ENCODE measurements at regions not wholly inside any gene's neighbourhood (a gene's known extent, or its start where the extent isn't known, plus 50 kb on each side); places are given as distances from the start of the nearest gene placed in this dataset.

DNA sequence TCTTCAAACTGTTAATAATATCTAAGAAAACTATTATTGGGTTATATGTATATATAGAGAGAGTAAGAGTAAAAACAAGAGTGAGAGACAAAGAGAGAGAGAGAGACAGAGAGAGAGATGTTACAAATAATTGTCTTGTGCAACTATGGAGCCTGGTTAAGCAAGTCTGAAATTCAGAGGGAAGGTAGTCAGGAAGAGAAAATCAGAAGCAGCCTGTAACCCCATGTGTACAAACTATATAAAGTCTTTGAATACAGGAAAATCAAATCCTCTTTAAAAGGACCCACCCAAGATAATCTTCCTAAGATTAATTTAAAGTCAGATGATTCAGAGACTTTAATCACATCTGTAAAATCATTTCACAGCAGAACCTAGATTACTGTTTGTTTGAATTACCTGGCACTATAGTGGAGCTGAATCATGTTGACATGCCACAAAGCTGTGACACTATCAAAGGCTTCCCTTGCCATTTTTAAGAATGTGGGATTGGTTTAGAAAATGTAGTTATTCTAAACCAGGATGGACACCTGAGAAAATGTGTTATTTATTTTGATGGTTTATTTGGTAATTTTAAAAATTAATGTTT lies 301.7 kb upstream of the FSIP2 start:
- no peaks in the 10 kb centered on the region for H3K9me2 ChIP-seq (replicated peaks; ENCODE audit: insufficient read depth)
- H2AFZ ChIP-seq = no peak overlapping the region
- DNase-seq (ENCODE audit: low spot score) = no peak
- TF ChIP-seq, protein P1, sequence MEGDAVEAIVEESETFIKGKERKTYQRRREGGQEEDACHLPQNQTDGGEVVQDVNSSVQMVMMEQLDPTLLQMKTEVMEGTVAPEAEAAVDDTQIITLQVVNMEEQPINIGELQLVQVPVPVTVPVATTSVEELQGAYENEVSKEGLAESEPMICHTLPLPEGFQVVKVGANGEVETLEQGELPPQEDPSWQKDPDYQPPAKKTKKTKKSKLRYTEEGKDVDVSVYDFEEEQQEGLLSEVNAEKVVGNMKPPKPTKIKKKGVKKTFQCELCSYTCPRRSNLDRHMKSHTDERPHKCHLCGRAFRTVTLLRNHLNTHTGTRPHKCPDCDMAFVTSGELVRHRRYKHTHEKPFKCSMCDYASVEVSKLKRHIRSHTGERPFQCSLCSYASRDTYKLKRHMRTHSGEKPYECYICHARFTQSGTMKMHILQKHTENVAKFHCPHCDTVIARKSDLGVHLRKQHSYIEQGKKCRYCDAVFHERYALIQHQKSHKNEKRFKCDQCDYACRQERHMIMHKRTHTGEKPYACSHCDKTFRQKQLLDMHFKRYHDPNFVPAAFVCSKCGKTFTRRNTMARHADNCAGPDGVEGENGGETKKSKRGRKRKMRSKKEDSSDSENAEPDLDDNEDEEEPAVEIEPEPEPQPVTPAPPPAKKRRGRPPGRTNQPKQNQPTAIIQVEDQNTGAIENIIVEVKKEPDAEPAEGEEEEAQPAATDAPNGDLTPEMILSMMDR (IDR thresholded peaks at IDR 0.05; ENCODE audit: poor library complexity) = no peak
- no peak for TF ChIP-seq EZH2 (IDR thresholded peaks at IDR 0.05; ENCODE audit: borderline replicate concordance)
- no peak for TF ChIP-seq EZH2phosphoT487 (IDR thresholded peaks at IDR 0.05; ENCODE audit: low read depth, severe bottlenecking, unreplicated experiment)
- H3K9me3 ChIP-seq (ENCODE audit: low read depth) = no peaks in the 10 kb centered on the region
- H3K79me2 ChIP-seq = peaks cover 51% of the 10 kb centered on the region
- H4K20me1 ChIP-seq (ENCODE audit: insufficient read depth, poor library complexity, severe bottlenecking) = no peaks in the 10 kb centered on the region
- H3K27me3 ChIP-seq = no peaks in the 10 kb centered on the region
- no peaks in the 10 kb centered on the region for H3K4me1 ChIP-seq (ENCODE audit: insufficient read depth)
- no peak overlapping the region for H3K4me2 ChIP-seq
- H3K27ac ChIP-seq = no peak overlapping the region
- H3K4me3 ChIP-seq = no peak overlapping the region
- H3K36me3 ChIP-seq (replicated peaks; ENCODE audit: insufficient read depth, low read depth) = no peaks in the 10 kb centered on the region

GRCh38 chr2:185441486-185442005 lies 297.1 kb upstream of the FSIP2 start:
- TF ChIP-seq, protein P1 (IDR thresholded peaks at IDR 0.05; ENCODE audit: poor library complexity) = no peak
- TF ChIP-seq EZH2phosphoT487 (IDR thresholded peaks at IDR 0.05; ENCODE audit: low read depth, severe bottlenecking, unreplicated experiment) (no peak), EZH2 (IDR thresholded peaks at IDR 0.05; ENCODE audit: borderline replicate concordance) (no peak)
- Histone ChIP-seq H3K9me3 (ENCODE audit: low read depth) (no peaks in the 10 kb centered on the region), H3K9me2 (replicated peaks; ENCODE audit: insufficient read depth) (no peaks in the 10 kb centered on the region), H2AFZ (no peak overlapping the region), H3K36me3 (replicated peaks; ENCODE audit: insufficient read depth, low read depth) (no peaks in the 10 kb centered on the region), H3K4me1 (ENCODE audit: insufficient read depth) (no peaks in the 10 kb centered on the region), H3K4me2 (no peak overlapping the region), H3K4me3 (no peak overlapping the region), H4K20me1 (ENCODE audit: insufficient read depth, poor library complexity, severe bottlenecking) (no peaks in the 10 kb centered on the region), H3K27ac (no peak overlapping the region), H3K79me2 (peaks cover 11% of the 10 kb centered on the region), H3K27me3 (no peaks in the 10 kb centered on the region)
- DNase-seq (ENCODE audit: low spot score) = no peak

GRCh38 chr2:185456517-185456916 lies 282.1 kb upstream of the FSIP2 start:
- 85% methylated on average over 2 of the region's 2 CpGs for WGBS (ENCODE audit: low lambda C conversion rate, missing lambda C conversion rate)
- H3K79me2 ChIP-seq = no peaks in the 10 kb centered on the region
- H3K36me3 ChIP-seq (replicated peaks; ENCODE audit: insufficient read depth, low read depth) = no peaks in the 10 kb centered on the region
- no peak overlapping the region for H3K4me2 ChIP-seq
- no peaks in the 10 kb centered on the region for H3K9me2 ChIP-seq (replicated peaks; ENCODE audit: insufficient read depth)
- H3K9me3 ChIP-seq (ENCODE audit: low read depth) = peaks cover 16% of the 10 kb centered on the region
- H3K4me1 ChIP-seq (ENCODE audit: insufficient read depth) = no peaks in the 10 kb centered on the region
- H3K27me3 ChIP-seq = no peaks in the 10 kb centered on the region
- TF ChIP-seq EZH2phosphoT487 (IDR thresholded peaks at IDR 0.05; ENCODE audit: low read depth, severe bottlenecking, unreplicated experiment) (no peak), EZH2 (IDR thresholded peaks at IDR 0.05; ENCODE audit: borderline replicate concordance) (no peak)
- TF ChIP-seq, protein P1 (IDR thresholded peaks at IDR 0.05; ENCODE audit: poor library complexity) = no peak
- no peak for DNase-seq (ENCODE audit: low spot score)
- no peak overlapping the region for H3K4me3 ChIP-seq
- H4K20me1 ChIP-seq (ENCODE audit: insufficient read depth, poor library complexity, severe bottlenecking) = no peaks in the 10 kb centered on the region
- H2AFZ ChIP-seq = no peak overlapping the region
- H3K27ac ChIP-seq = no peak overlapping the region

Data from hepatocyte (in vitro differentiated cells).